ENCODE measurements at regions not wholly inside any gene's neighbourhood (a gene's known extent, or its start where the extent isn't known, plus 50 kb on each side); places are given as distances from the start of the nearest gene placed in this dataset.

DNA sequence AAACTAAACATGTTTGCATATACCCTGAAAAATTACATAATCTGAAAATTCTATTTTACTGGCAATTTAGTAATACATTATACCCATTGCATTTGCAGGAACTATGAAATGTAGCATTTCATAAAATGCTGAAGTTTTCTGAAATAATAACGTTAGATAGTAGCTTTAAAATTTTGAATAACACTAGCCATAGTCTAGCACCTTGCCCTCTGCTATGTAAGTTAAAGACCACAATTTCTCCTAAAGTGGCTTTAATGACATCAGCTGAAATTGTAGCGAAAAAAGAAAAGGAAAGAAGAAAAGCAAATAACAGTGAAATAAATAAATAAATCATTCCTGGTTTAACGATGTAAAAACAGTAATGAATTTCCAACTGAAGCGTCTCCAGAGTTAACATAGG, 172.8 kb upstream of the RASA1 start:
- no peak for ATAC-seq
- no peaks in the 10 kb centered on the region for H3K36me3 ChIP-seq
- 78 to 89% methylated on average over 4 of the region's 4 CpGs for WGBS, 2 donors
- intact Hi-C loops (cut with DNase I), result no loop called here
- no peaks in the 10 kb centered on the region for H3K4me1 ChIP-seq
- peaks cover 0 to 4% (median 0%) of the 10 kb centered on the region in 11 donors for H3K9me3 ChIP-seq
- H3K27me3 ChIP-seq, result no peaks in the 10 kb centered on the region
- H3K27ac ChIP-seq, result no peak overlapping the region
- TF ChIP-seq, protein P1, sequence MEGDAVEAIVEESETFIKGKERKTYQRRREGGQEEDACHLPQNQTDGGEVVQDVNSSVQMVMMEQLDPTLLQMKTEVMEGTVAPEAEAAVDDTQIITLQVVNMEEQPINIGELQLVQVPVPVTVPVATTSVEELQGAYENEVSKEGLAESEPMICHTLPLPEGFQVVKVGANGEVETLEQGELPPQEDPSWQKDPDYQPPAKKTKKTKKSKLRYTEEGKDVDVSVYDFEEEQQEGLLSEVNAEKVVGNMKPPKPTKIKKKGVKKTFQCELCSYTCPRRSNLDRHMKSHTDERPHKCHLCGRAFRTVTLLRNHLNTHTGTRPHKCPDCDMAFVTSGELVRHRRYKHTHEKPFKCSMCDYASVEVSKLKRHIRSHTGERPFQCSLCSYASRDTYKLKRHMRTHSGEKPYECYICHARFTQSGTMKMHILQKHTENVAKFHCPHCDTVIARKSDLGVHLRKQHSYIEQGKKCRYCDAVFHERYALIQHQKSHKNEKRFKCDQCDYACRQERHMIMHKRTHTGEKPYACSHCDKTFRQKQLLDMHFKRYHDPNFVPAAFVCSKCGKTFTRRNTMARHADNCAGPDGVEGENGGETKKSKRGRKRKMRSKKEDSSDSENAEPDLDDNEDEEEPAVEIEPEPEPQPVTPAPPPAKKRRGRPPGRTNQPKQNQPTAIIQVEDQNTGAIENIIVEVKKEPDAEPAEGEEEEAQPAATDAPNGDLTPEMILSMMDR (IDR thresholded peaks at IDR 0.05), result no peak
- H3K4me3 ChIP-seq, result no peak overlapping the region
- DNase-seq, result no peak

DNA sequence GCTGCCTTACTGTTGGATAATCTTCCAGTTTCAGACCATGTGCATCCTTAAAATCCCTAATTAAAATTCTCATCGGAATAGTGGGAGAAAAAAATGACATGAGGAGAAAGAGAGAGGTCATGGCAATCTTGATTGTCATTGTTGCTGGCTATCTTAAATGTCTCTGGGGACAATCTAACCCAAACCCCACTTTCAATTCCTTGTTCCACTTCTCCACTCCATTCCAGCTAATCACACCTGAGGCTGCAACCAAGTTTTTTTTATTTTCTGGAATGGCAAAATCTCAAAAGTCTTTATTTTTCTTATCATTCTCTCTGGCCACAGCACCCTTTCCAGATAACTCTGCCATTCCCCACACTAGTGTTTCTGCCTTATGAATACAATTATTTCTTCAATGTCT, 171.9 kb upstream of the RASA1 start:
- 63 to 66% methylated on average over 1 of the region's 1 CpG for WGBS, 2 donors
- Histone ChIP-seq H3K9me3 (peaks cover 0 to under 1% (median 0%) of the 10 kb centered on the region in 11 donors), H3K4me1 (no peaks in the 10 kb centered on the region), H3K4me3 (no peak overlapping the region), H3K27ac (no peak overlapping the region), H3K27me3 (no peaks in the 10 kb centered on the region), H3K36me3 (no peaks in the 10 kb centered on the region)
- TF ChIP-seq, protein P1 (IDR thresholded peaks at IDR 0.05), result no peak
- DNase-seq, result no peak
- intact Hi-C loops (cut with DNase I), result no loop called here
- no peak for ATAC-seq

DNA sequence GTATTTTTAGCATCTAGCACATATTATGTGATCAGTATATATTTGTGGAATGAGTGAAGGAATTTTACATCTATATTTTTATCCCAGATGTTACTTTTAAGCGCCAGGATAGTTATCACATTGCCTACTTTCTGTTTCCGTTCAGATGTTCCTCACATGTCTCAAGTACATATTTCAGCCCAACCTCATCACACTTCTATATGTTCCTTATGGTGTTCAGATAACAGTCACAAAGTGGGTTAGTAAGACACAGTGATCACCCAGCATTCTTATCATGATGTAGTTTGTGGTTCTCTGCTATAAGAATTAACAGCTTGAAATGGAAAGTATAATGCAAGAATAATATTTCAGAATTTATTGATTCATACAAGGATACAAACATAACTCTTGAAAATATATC, 170.0 kb upstream of the RASA1 start:
- Histone ChIP-seq H3K4me3 (no peak overlapping the region), H3K4me1 (no peaks in the 10 kb centered on the region), H3K9me3 (no peaks in the 10 kb centered on the region), H3K27ac (no peak overlapping the region), H3K36me3 (no peaks in the 10 kb centered on the region), H3K27me3 (no peaks in the 10 kb centered on the region)
- intact Hi-C loops (cut with DNase I), result no loop called here
- ATAC-seq (no peak), DNase-seq (no peak)
- TF ChIP-seq, protein P1 (IDR thresholded peaks at IDR 0.05), result no peak
- WGBS, 2 donors, result 63 to 84% methylated on average over 2 of the region's 2 CpGs

DNA sequence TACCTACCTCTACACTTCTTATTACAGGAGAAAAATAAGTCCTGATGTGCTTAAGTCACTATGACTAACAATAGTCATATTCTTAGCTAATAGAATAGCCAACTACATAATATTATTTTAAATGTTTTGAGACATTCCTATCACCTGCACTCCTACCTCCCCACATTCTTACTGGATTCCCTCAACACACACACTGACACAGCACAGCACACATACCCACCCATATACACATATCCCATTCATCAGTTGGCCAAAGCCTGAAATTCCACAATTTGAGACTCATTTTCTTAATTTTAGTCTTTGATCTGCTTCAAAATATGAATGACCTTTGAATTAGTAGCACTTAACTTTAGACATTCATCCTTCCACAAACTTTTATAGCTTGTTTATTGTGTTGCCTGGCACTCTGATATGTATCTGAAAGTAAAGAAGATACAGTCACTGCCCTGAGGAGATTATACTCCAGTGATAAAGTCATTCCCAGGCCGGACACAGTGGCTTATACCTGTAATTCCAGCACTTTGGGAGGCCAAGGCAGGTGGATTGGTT, 168.3 kb upstream of the RASA1 start:
- Histone ChIP-seq H3K4me1 (no peaks in the 10 kb centered on the region), H3K4me3 (no peak overlapping the region), H3K36me3 (no peaks in the 10 kb centered on the region), H3K27me3 (no peaks in the 10 kb centered on the region), H3K9me3 (no peaks in the 10 kb centered on the region), H3K27ac (no peak overlapping the region)
- 56 to 73% methylated on average over 1 of the region's 1 CpG for WGBS, 2 donors
- TF ChIP-seq, protein P1 (IDR thresholded peaks at IDR 0.05), result no peak
- ATAC-seq (no peak), DNase-seq (no peak)
- intact Hi-C loops (cut with DNase I), result no loop called here

All from heart right ventricle (tissue), 16 donors.